GM12891 (cell line): ENCODE measurements at regions not wholly inside any gene's neighbourhood (a gene's known extent, or its start where the extent isn't known, plus 50 kb on each side); places are given as distances from the start of the nearest gene placed in this dataset.

ENCODE experiments used
- POLR2A ChIP-seq: IDR thresholded peaks from 2 replicates; pipeline ENCODE4 v1.6.1; 2011; ENCODE audit warnings: low read depth, low read length, control low read depth
- POLR2AphosphoS5 ChIP-seq: IDR thresholded peaks from 2 replicates; pipeline ENCODE4 v1.6.1; 2011; ENCODE audit warnings: low read depth, low read length, control low read depth

- TF ChIP-seq POLR2AphosphoS5, result no peak
- TF ChIP-seq POLR2A, result no peak
Observed at GRCh38 chr9:134976403-134976802, 58.7 kb upstream of the FCN1 start.
